CD4-positive, alpha-beta T cell treated with Interleukin-4 for 4 hours (primary cell): ENCODE measurements at regions not wholly inside any gene's neighbourhood (a gene's known extent, or its start where the extent isn't known, plus 50 kb on each side); places are given as distances from the start of the nearest gene placed in this dataset.

Source experiments
- DNase-seq: peaks from one replicate; pipeline ENCODE4 v3.0.0-alpha.2; 2020

DNA sequence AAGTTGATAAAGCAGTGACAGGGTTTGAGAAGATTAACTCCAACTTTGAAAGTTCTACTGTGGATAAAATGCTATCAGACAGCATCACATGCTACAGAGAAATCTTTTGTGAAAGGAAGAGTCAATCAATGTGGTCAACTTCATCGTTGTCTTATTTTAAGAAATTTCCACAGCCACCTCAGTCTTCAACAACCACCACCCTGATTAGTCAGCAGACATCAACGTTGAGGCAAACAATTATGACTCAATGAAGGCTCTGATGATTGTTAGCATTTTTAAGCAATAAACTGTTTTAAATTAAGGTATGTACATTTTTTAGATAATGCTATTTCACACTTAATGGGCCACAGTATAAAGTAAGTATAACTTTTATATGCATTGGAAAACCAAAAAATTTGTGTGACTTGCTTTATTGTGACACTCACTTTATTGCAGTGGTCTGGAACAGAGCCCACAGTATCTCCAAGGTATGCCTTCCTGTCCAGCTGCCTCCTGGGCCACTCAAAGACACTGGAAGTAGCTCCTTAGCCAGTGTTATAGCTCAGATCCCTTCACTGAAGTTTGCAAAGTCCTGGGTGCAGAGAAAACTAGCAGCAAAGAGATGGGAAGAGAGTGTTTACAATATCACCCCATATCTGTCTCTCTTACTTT lies 293.1 kb downstream of the ARHGAP12 start:
- DNase-seq, result no peak

DNA sequence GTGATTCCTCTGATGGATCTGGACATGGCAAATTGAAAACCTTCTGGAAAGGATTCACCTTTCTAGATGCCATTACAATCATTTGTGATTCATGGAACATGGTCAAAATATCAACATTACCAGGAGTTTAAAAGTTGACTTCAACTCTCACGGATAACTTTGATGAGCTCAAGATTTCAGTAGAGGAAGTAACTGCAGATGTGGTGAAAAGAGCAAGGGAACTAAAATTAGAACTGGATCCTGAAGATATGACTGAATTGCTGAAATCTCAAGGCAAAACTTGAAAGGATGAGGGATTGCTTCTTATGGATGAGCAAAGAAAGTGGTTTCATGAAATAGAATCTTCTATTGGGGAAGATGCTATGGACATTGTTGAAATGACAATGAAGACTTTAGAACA lies 293.6 kb downstream of the ARHGAP12 start:
- no peak for DNase-seq

DNA sequence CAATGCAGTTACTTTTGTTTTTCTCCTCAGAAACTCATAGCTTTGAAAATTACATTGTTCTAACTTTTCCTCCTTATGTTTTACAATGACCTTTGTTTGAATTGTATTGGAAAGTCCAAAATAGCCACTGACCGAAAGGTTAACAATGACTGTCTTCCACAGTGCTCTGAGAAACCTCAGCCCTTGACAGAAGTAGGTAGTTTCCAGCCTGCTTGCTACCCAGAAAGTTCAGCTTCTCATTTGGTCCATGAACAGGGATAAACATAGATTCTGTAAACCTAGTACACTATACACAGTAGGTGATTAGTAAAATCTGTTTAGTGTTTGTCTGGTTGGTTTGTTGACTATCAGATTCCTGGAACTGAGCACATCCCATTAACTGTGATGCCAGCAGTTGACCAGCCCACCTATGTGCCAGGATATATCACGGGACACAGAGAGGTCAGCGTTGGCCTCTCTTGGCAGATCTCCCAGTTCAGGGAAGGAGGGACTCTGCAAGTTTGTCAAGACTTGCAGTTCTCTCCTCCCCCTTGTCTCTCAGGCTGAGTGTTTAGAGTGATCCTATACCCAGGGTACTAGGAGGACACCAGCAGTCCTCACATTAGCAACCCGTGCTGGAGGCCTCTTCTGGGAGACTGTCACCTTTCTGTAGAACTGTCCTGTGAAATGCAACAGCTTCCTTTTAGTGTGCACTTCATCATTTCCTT lies 297.6 kb downstream of the ARHGAP12 start:
- no peak for DNase-seq

- DNase-seq, result no peak
These were observed 303.1 kb downstream of the ARHGAP12 start for GRCh38 chr10:31625566-31625965.

DNA sequence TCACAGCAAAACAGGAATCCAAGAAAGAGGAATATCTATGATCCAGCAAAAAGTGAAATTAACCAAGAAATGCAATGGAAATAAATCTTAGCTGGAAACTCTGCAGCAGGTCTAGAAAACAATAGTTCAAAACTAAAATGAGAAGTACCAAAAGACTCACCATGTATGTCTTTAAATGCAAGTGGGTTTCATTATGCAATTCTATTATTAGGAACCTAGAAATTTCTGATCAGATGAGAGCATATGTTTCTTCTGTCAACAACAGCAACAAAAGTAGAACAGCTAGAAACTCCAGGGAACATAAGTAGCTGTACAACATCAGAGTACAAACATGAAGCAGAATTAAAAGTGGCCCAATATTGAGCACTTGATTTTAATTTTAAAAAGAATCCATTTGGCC lies 304.0 kb downstream of the ARHGAP12 start:
- DNase-seq, result no peak

DNA sequence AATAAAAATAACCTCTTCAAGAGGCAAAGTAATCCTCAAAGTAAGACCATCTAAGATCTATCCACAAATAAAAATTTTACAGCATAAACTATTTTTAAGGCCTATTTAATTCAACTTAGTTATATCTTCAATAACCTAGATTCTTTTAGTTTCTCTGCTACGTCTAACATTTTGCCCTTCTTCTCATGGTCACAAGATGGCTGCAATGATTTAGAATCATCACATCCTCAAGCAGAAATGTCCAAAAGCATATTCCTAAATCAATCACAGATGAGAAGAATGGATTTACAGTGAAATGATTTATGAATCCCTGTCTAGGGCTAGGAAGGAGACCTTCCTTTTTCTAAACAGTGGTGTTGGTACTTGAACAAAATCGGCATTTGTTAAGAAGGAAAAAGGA lies 304.7 kb downstream of the ARHGAP12 start:
- no peak for DNase-seq

GRCh38 chr10:31623466-31623865 lies 304.4 kb downstream of the ZEB1 start:
- no peak for DNase-seq

DNA sequence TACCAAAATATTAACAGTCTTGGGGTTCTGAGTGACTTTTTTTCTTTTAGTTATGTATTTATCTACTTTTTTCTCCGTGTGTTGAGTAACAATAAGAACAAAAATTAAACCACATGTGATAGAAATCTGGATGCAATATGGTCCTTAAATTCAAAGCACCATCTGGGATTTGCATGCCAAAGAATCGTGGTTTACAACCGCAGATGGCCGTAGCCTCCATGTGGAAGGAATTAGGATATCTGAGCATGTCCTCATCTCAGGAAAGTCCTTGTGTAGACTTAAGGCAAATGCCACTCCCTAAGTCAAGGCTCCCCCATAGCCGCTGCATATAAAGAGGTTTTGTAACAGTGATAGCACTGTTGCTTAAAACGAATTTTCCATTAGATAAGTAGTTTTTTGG lies 304.0 kb downstream of the ZEB1 start:
- no peak for DNase-seq

DNA sequence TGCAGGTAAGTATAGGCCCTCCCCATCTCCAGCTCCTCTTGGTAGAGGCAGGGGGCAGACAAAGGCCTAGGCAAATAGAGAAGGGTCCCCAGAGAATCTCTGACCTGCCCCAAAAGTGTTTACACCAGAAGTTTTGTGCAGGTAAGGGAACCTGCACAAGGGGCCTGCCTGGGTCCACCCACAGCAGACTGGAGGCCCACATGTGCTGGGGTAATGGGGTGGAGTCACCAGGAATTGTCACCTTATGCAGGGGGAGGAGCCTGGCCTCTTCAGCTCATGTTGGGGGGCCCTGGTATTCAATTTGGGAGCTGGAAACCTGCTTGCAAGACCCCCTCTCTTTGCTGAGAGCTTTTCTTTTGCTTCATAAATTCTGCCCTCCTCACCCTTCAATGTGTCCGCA lies 302.7 kb downstream of the ZEB1 start:
- no peak for DNase-seq

- DNase-seq, result no peak
These were observed 301.5 kb downstream of the ZEB1 start for GRCh38 chr10:31620226-31621151.

DNA sequence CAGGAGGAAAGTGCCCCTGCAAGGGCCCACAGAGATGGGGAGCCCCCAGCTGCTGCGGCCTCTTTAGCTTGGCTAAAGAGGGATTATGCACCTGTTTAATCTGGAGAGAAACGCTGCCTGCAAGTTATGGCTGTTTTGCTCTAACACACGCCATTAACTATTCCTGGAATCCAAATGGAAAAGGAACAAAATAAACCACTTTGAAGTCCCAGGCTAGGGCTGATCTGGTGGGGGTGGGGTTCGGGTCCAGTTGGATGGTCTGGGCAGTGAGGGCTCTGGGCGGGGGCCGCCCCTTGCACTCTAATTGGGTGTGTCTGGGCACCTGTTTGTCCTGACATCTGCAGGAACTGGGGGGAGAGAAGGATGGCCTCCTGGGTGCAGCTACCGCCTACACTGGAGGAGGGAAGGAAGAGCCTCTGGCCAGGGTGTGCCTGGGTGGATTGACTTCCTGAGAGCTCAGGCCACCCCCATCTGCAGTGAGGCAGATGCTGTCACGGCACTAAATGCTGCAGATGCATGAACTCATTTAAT lies 300.6 kb downstream of the ZEB1 start:
- DNase-seq, result no peak

DNA sequence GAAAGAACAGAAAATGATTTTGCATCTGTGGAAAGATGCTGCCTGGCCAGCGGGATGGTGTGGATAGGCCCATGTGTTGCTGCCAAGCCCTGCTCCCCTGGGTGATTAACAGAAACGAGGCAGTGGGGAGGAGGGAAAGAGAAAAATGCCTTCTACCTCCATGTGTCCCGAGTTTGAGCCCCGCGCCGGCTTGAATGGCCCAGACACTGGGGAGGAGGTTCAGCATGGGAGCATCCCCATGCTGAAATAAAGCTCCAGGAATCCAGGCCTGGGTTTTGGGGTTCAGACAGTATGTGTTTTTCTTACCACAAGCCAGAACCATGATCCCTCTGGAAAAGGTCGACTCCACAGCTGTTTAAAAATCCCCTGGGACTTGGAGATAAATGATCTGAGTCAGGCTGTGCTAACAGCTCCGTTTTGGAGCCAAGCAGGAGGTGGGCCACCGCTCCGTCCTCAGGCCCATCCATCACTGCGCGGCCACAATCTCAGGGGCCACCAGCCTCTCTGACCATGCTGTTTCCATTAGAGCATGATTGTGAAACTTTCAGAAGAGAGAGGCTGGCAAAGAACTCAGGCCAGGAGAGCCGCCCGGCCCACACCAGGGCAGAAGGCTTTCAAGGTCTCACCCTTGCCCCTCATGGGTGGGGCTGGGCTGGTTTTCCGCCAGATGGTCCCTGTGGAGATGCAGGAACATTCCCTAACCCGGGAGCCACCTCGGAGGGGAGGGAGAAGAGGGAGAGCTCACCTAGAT lies 299.7 kb downstream of the ZEB1 start:
- DNase-seq, result no peak

DNA sequence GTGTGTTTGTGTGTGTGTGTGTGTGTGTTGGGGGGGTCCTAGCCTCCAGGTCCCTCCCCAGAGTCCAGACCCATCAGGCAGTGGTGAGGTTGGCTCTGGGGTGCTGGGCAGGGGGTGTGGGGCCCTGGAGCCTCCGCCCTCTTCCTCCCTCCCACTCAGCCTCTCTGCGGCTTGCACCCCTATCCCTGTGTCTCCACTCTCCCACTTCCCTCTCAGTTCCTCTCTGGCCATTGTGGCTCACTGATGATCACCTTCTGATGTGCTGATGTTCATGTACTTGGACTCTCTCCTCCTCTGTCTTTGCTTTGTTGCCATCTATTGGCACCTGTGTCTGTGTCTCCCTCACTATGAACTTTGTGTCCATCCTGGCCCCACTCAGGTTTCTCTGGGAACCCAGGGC lies 298.7 kb downstream of the ZEB1 start:
- no peak for DNase-seq

DNA sequence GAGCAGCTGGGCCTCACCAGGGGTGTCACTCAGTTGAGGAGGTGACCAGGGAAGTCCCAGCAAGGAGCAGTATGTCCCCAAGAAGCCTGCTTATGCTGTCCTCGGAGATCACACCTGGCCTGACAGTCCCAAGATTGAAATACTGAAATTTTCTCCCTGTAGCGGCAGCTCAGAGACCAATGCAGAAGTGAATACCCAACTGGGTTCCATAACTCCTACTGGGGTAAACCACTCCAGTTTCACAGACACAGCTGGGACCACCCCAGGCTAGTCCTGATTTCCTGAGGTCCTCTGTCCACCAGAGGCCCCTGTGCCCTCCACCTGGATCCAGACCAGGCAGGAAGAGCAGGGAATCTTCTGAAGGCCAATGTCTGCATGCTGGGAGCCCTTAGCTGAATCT lies 298.1 kb downstream of the ZEB1 start:
- no peak for DNase-seq

- DNase-seq, result no peak
These were observed 296.1 kb downstream of the ZEB1 start for GRCh38 chr10:31615129-31615528.

DNA sequence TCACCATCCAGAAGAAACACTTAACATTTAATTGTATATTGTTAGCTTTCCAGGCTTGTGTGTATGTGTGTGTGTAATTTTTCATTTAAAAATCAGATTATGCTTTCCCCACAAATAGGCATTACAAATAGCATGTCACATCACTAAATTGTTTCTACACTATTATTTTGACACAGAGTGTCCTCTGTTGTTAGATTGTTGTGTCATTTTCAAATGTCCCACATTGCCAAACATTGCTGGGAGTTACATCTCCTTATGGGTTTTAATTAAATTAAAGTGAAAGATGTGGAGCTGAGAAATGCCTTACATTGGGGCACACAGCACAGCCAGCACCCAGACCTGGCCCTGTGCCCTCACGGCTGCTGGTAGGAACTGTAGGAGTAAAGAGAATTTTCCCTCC lies 295.6 kb downstream of the ZEB1 start:
- DNase-seq, result no peak

DNA sequence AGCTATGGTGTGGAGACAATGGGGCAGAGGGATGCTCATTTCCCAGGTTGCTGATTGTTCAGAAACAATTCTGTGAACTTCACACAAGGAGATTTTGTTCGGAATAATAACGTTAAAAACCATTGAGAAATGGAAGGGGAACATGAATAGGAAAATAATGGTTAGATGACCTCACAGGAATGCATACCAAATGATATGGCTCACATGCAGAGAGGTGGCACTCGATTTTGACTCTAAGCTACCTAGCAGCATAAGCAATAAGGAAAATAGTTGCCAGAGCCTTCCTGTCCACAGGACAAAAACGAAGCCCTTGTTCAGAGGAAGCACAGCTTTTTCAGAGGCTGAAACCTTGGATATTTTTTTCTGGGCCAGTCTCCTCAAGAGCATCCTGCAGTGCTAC lies 293.1 kb downstream of the ZEB1 start:
- no peak for DNase-seq

- no peak for DNase-seq
These were observed 292.1 kb downstream of the ZEB1 start for GRCh38 chr10:31611161-31611560.

GRCh38 chr10:31607481-31607880 lies 288.5 kb downstream of the ZEB1 start:
- DNase-seq, result no peak

DNA sequence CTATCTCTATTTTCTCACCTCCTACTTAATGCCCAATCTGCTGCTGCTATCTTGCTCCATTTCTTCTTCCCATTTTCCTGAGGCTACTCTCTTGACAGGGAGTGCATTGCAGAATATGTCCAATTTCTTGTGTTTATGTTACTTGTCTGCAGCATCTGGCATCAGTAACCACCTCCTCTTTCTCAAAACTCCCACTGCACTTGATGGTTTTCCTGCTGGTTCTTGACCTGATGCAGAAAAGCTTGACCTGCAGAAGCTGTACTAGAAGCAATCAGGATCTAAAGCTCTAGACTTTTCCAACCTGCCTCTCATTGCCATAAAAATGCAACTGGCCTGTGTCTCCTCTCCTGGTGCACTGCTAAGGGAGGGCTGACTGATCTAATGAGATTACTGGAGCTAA lies 287.8 kb downstream of the ZEB1 start:
- no peak for DNase-seq

DNA sequence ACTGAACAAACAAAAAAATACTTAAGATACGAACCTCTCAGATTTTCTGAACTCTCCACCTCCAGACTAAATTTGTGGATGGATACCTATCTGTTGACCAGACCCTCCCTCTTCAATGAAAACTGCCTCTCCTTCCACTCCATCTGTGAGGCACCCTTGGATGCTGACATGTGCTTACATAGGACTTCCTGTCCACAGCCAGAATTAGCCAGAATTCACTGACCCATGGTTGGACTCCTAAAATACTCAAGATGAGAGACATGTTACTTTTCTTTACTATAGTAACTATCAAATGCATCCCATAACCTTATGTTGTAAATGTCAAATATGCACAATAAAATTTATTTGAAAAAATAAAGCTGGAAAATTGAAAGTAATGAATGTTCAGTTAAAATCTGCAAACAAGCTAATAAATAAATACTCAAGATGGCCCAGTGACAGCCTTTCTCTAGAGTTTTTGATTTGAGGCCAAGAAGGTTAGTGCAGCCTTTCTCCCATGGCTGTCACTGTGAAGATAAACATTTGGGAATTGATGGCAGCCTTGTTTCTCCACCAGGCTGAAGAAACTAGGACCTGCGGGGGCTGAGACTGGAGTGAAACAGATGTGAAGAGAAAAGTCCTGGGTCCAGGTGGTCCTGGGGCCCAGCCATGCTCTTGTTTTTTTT lies 287.0 kb downstream of the ZEB1 start:
- DNase-seq, result no peak

- DNase-seq, result no peak
These were observed 286.4 kb downstream of the ZEB1 start for GRCh38 chr10:31605426-31605825.
